ENCODE measurements at regions not wholly inside any gene's neighbourhood (a gene's known extent, or its start where the extent isn't known, plus 50 kb on each side); places are given as distances from the start of the nearest gene placed in this dataset.

DNA sequence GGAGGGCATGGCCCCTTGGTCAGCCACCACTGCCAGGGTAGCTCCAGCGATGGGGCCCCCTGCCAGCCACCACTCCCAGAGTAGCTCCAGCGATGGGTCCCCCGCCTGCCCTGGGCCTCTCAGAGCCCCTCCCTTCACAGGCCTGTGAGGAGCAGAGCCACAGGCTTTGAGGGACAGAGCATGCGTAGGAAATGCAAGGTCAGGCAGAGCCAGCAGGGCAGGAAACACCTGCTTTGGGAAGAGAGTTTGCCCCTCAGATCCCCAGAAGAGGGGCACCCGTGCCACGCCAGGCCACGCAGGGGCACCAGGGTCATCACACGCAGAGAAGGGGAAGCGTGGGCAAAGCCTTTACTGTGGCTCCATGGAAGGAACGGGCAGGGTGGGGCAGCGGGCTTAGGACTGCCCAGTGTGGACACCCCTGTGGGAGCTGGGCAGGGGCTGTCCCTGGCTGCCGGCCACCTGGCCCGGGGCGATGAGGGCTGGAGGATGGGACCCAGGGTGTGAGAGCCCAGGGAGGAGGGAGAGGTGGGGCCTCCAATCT lies 477.8 kb downstream of the BRD1 start:
- peaks cover 0 to 61% of the 10 kb centered on the region in 2 experiments for H3K27me3 ChIP-seq (replicated peaks in 1 of 2; ENCODE audit: control insufficient read depth in 2 of 2, extremely low read depth in 1 of 2, insufficient read depth in 2 of 2, low read length in 1 of 2)
- Mint-ChIP-seq H3K4me3 (no peak overlapping the region), H3K36me3 (no peaks in the 10 kb centered on the region), H3K27me3 (peaks cover 36 to 44% of the 10 kb centered on the region in 2 donors), H3K27ac (no peak overlapping the region), H3K4me1 (no peaks in the 10 kb centered on the region), H3K9me3 (no peaks in the 10 kb centered on the region)
- WGBS (ENCODE audit: insufficient coverage) = 17% methylated on average over 13 of the region's 14 CpGs
- no peak for DNase-seq
- no peaks in the 10 kb centered on the region for H3K9me3 ChIP-seq
- ChIA-PET POLR2A (no interaction called here), CTCF (no interaction called here)
- H3K36me3 ChIP-seq (ENCODE audit: control insufficient read depth in 2 of 2, extremely low read depth in 1 of 2, insufficient read depth in 1 of 2, low read length in 1 of 2) = no peaks in the 10 kb centered on the region
- no peak overlapping the region for H3K4me3 ChIP-seq (ENCODE audit: control insufficient read depth in 1 of 2, extremely low read depth in 1 of 2, low read length in 1 of 2)
- no peak for ATAC-seq (replicated peaks in 1 of 4)
- no peak overlapping the region for H3K27ac ChIP-seq (ENCODE audit: low read length)
- no peaks in the 10 kb centered on the region for H3K4me1 ChIP-seq (ENCODE audit: control insufficient read depth in 1 of 2, extremely low read depth in 1 of 2, insufficient read depth in 2 of 2, low read length in 2 of 2)

DNA sequence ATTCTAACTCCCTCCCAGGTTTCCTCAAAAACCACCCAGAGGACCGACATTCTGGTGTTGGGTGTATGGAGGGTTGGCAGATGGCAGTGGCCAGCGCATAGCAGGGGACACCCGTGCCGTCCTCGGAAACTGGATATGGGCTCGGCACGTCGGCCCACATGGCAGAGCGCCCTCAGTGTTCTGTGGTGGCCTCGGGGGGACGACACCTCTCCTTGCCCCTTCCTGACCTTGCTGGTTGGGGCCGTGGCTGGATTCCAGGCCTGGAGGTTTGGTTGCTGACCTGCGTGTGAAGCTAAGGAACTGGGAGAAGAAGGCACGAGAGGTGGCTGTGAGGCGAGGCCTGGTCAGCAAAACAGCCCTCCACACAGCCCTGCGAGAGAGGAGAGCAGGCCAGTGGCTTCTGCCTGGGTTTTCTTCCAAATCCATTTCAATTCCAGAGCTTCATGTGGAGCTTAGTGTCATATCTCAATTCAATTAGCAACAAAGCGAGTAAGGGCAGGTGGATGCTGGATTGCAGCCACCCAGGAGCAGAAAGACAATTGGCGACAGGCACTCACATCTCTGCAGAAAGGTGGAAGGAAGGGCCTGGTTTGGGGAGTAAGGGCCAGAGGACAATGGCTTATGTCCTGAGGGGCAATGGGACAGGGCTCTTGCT lies 478.4 kb downstream of the BRD1 start:
- H3K36me3 Mint-ChIP-seq = no peaks in the 10 kb centered on the region
- no peaks in the 10 kb centered on the region for H3K9me3 ChIP-seq
- no peaks in the 10 kb centered on the region for H3K9me3 Mint-ChIP-seq
- H3K27me3 ChIP-seq (replicated peaks in 1 of 2; ENCODE audit: control insufficient read depth in 2 of 2, extremely low read depth in 1 of 2, insufficient read depth in 2 of 2, low read length in 1 of 2) = peaks cover 0 to 57% of the 10 kb centered on the region in 2 experiments
- H3K4me3 Mint-ChIP-seq = no peak overlapping the region
- no peak for DNase-seq
- ChIA-PET POLR2A (no interaction called here), CTCF (no interaction called here)
- no peaks in the 10 kb centered on the region for H3K4me1 Mint-ChIP-seq
- WGBS (ENCODE audit: insufficient coverage) = 94% methylated on average over 15 of the region's 18 CpGs
- peaks cover 30 to 45% of the 10 kb centered on the region in 2 donors for H3K27me3 Mint-ChIP-seq
- no peaks in the 10 kb centered on the region for H3K36me3 ChIP-seq (ENCODE audit: control insufficient read depth in 2 of 2, extremely low read depth in 1 of 2, insufficient read depth in 1 of 2, low read length in 1 of 2)
- H3K27ac Mint-ChIP-seq = no peak overlapping the region
- no peak overlapping the region for H3K4me3 ChIP-seq (ENCODE audit: control insufficient read depth in 1 of 2, extremely low read depth in 1 of 2, low read length in 1 of 2)
- H3K27ac ChIP-seq (ENCODE audit: low read length) = no peak overlapping the region
- ATAC-seq (replicated peaks in 1 of 4) = no peak
- no peaks in the 10 kb centered on the region for H3K4me1 ChIP-seq (ENCODE audit: control insufficient read depth in 1 of 2, extremely low read depth in 1 of 2, insufficient read depth in 2 of 2, low read length in 2 of 2)

DNA sequence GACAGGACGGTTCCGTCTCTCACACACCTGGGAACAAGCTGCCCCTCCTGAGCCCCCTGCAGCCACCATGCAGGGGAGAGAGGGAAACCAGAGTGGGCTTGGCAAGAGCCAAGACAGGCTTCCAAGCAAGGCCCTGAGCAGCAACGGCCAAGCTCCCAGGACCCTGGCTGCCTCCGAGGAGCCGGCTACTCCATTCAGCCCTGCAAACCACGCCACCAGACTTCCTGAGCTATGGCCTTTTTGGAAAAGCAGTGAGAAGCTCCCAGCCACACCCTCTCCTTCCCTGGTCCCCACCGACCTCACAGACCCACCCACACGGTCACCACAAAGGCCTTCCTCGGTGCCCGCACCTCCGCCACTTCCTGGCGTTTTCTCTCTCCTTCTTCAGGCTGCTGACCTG lies 479.0 kb downstream of the BRD1 start:
- no peak for DNase-seq
- Histone ChIP-seq H3K4me1 (ENCODE audit: control insufficient read depth in 1 of 2, extremely low read depth in 1 of 2, insufficient read depth in 2 of 2, low read length in 2 of 2) (no peaks in the 10 kb centered on the region), H3K9me3 (no peaks in the 10 kb centered on the region), H3K27ac (ENCODE audit: low read length) (no peak overlapping the region), H3K4me3 (ENCODE audit: control insufficient read depth in 1 of 2, extremely low read depth in 1 of 2, low read length in 1 of 2) (no peak overlapping the region), H3K36me3 (ENCODE audit: control insufficient read depth in 2 of 2, extremely low read depth in 1 of 2, insufficient read depth in 1 of 2, low read length in 1 of 2) (no peaks in the 10 kb centered on the region), H3K27me3 (replicated peaks in 1 of 2; ENCODE audit: control insufficient read depth in 2 of 2, extremely low read depth in 1 of 2, insufficient read depth in 2 of 2, low read length in 1 of 2) (peaks cover 0 to 55% of the 10 kb centered on the region in 2 experiments)
- H3K4me1 Mint-ChIP-seq = no peaks in the 10 kb centered on the region
- POLR2A ChIA-PET = no interaction called here
- H3K27ac Mint-ChIP-seq = no peak overlapping the region
- no peak for ATAC-seq (replicated peaks in 1 of 4)
- no peaks in the 10 kb centered on the region for H3K9me3 Mint-ChIP-seq
- H3K4me3 Mint-ChIP-seq = no peak overlapping the region
- H3K36me3 Mint-ChIP-seq = no peaks in the 10 kb centered on the region
- peaks cover 29 to 43% of the 10 kb centered on the region in 2 donors for H3K27me3 Mint-ChIP-seq
- WGBS (ENCODE audit: insufficient coverage) = 84% methylated on average over 10 of the region's 12 CpGs
- CTCF ChIA-PET = no interaction called here

DNA sequence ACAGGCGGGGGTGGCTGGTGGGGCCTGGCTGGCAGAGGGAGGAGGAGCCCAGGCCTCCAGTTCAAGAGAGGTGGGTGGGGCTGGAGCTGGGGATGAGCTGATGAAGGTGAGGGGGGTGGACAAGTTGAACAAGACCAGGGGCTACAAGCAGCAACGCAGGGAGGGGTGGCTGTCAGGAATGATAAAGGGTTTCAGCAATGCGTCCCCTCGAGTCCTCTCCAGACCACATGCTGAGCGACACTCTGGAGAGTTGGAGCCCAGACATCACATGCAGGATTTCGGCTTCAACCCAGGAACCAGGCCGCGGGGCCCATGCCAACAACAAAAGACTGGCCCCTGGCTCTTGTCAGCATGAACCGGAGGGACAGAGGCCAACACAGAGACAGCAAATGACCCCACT lies 480.3 kb downstream of the BRD1 start:
- Mint-ChIP-seq H3K27me3 (peaks cover 24 to 38% of the 10 kb centered on the region in 2 donors), H3K36me3 (no peaks in the 10 kb centered on the region), H3K4me3 (no peak overlapping the region), H3K4me1 (no peaks in the 10 kb centered on the region), H3K27ac (no peak overlapping the region), H3K9me3 (no peaks in the 10 kb centered on the region)
- POLR2A ChIA-PET = no interaction called here
- CTCF ChIA-PET = no interaction called here
- H3K27ac ChIP-seq (ENCODE audit: low read length) = no peak overlapping the region
- no peaks in the 10 kb centered on the region for H3K9me3 ChIP-seq
- 93% methylated on average over 9 of the region's 9 CpGs for WGBS (ENCODE audit: insufficient coverage)
- H3K4me1 ChIP-seq (ENCODE audit: control insufficient read depth in 1 of 2, extremely low read depth in 1 of 2, insufficient read depth in 2 of 2, low read length in 2 of 2) = no peaks in the 10 kb centered on the region
- no peak overlapping the region for H3K4me3 ChIP-seq (ENCODE audit: control insufficient read depth in 1 of 2, extremely low read depth in 1 of 2, low read length in 1 of 2)
- H3K27me3 ChIP-seq (replicated peaks in 1 of 2; ENCODE audit: control insufficient read depth in 2 of 2, extremely low read depth in 1 of 2, insufficient read depth in 2 of 2, low read length in 1 of 2) = peaks cover 0 to 44% of the 10 kb centered on the region in 2 experiments
- DNase-seq (no peak), ATAC-seq (replicated peaks in 1 of 4) (no peak)
- H3K36me3 ChIP-seq (ENCODE audit: control insufficient read depth in 2 of 2, extremely low read depth in 1 of 2, insufficient read depth in 1 of 2, low read length in 1 of 2) = no peaks in the 10 kb centered on the region

DNA sequence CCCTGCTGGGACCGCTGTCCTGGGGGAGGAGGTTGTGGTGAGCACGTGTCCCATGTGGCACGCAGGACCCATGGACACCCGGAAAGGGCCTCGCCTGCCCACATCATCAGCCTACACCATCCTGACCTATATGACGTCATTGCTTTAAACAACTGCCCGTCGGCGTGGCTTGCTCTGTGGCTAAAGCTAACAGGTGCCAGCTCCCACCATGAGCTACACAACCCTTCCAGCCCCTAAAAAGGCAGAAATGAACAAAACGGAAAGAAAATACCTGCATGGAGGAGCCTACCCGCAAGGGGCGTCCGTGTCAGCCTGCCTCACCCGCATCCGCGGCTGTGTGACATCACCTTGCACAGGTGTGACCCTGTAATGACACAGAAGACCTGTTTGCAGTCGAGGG lies 481.8 kb downstream of the BRD1 start:
- Mint-ChIP-seq H3K4me3 (no peak overlapping the region), H3K27me3 (peaks cover 24 to 39% of the 10 kb centered on the region in 2 donors), H3K36me3 (no peaks in the 10 kb centered on the region), H3K4me1 (no peaks in the 10 kb centered on the region), H3K9me3 (no peaks in the 10 kb centered on the region), H3K27ac (no peak overlapping the region)
- Histone ChIP-seq H3K4me3 (ENCODE audit: control insufficient read depth in 1 of 2, extremely low read depth in 1 of 2, low read length in 1 of 2) (no peak overlapping the region), H3K36me3 (ENCODE audit: control insufficient read depth in 2 of 2, extremely low read depth in 1 of 2, insufficient read depth in 1 of 2, low read length in 1 of 2) (no peaks in the 10 kb centered on the region), H3K27ac (ENCODE audit: low read length) (no peak overlapping the region), H3K4me1 (ENCODE audit: control insufficient read depth in 1 of 2, extremely low read depth in 1 of 2, insufficient read depth in 2 of 2, low read length in 2 of 2) (no peaks in the 10 kb centered on the region), H3K27me3 (replicated peaks in 1 of 2; ENCODE audit: control insufficient read depth in 2 of 2, extremely low read depth in 1 of 2, insufficient read depth in 2 of 2, low read length in 1 of 2) (peaks cover 0 to 36% of the 10 kb centered on the region in 2 experiments), H3K9me3 (no peaks in the 10 kb centered on the region)
- CTCF ChIA-PET = no interaction called here
- POLR2A ChIA-PET = no interaction called here
- DNase-seq (no peak), ATAC-seq (replicated peaks in 1 of 4) (no peak)
- WGBS (ENCODE audit: insufficient coverage) = 86% methylated on average over 8 of the region's 17 CpGs

DNA sequence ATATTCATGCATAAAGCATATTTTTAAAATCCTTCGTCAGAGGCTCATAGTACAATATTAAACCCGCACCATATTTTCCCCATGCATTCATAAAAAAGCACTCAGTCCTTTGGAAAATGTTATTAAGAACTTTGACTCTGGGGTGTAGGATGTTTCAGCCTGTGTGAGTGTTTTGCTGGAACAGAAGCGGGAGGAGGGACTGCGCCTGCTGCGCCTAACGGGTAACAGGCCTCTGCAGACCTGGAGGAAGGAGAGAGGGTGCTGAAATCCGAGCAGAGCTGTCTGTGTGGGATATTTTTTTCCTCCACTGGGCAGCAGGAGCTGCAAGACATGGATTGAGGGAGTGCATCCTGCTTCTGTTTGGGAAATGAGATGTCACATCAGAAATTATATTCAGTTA lies 483.0 kb downstream of the BRD1 start:
- Mint-ChIP-seq H3K4me1 (no peaks in the 10 kb centered on the region), H3K27me3 (peaks cover 29 to 44% of the 10 kb centered on the region in 2 donors), H3K36me3 (no peaks in the 10 kb centered on the region), H3K27ac (no peak overlapping the region), H3K9me3 (no peaks in the 10 kb centered on the region), H3K4me3 (no peak overlapping the region)
- Histone ChIP-seq H3K4me3 (ENCODE audit: control insufficient read depth in 1 of 2, extremely low read depth in 1 of 2, low read length in 1 of 2) (no peak overlapping the region), H3K36me3 (ENCODE audit: control insufficient read depth in 2 of 2, extremely low read depth in 1 of 2, insufficient read depth in 1 of 2, low read length in 1 of 2) (no peaks in the 10 kb centered on the region), H3K4me1 (ENCODE audit: control insufficient read depth in 1 of 2, extremely low read depth in 1 of 2, insufficient read depth in 2 of 2, low read length in 2 of 2) (no peaks in the 10 kb centered on the region), H3K9me3 (no peaks in the 10 kb centered on the region), H3K27ac (ENCODE audit: low read length) (no peak overlapping the region), H3K27me3 (replicated peaks in 1 of 2; ENCODE audit: control insufficient read depth in 2 of 2, extremely low read depth in 1 of 2, insufficient read depth in 2 of 2, low read length in 1 of 2) (peaks cover 0 to 30% of the 10 kb centered on the region in 2 experiments)
- WGBS (ENCODE audit: insufficient coverage) = 100% methylated on average over 2 of the region's 7 CpGs
- DNase-seq = no peak
- ChIA-PET POLR2A (no interaction called here), CTCF (no interaction called here)
- ATAC-seq (replicated peaks in 1 of 4) = no peak

DNA sequence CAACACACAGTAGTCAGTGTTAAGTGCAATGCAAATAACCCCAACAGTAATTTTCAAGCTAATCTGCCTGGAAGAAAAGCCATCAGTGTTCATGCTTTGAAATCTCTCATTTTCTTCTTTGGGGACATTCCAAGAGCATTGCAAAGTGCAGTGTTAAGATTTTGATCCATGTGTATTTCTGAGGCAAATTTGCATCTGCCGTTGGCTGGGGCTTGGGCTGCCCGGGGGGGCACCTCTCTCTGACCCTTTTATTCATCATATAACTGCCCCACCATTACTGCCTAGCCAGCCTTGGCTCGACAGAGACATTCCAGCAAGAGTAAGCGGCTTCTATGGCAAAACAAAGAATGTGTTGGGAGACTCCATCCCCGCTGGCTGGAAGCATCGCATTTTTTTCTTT lies 483.5 kb downstream of the BRD1 start:
- H3K9me3 Mint-ChIP-seq = no peaks in the 10 kb centered on the region
- Histone ChIP-seq H3K36me3 (ENCODE audit: control insufficient read depth in 2 of 2, extremely low read depth in 1 of 2, insufficient read depth in 1 of 2, low read length in 1 of 2) (no peaks in the 10 kb centered on the region), H3K4me3 (ENCODE audit: control insufficient read depth in 1 of 2, extremely low read depth in 1 of 2, low read length in 1 of 2) (no peak overlapping the region), H3K27ac (ENCODE audit: low read length) (no peak overlapping the region), H3K9me3 (no peaks in the 10 kb centered on the region), H3K27me3 (replicated peaks in 1 of 2; ENCODE audit: control insufficient read depth in 2 of 2, extremely low read depth in 1 of 2, insufficient read depth in 2 of 2, low read length in 1 of 2) (peaks cover 0 to 30% of the 10 kb centered on the region in 2 experiments), H3K4me1 (ENCODE audit: control insufficient read depth in 1 of 2, extremely low read depth in 1 of 2, insufficient read depth in 2 of 2, low read length in 2 of 2) (no peaks in the 10 kb centered on the region)
- H3K36me3 Mint-ChIP-seq = no peaks in the 10 kb centered on the region
- H3K27ac Mint-ChIP-seq = no peak overlapping the region
- ChIA-PET CTCF (no interaction called here), POLR2A (no interaction called here)
- H3K4me3 Mint-ChIP-seq = no peak overlapping the region
- DNase-seq (no peak), ATAC-seq (replicated peaks in 1 of 4) (no peak)
- H3K27me3 Mint-ChIP-seq = peaks cover 29 to 45% of the 10 kb centered on the region in 2 donors
- 50% methylated on average over 2 of the region's 6 CpGs for WGBS (ENCODE audit: insufficient coverage)
- H3K4me1 Mint-ChIP-seq = no peaks in the 10 kb centered on the region

All from T-cell (primary cell).